Activated naive CD8-positive, alpha-beta T cell treated with anti-CD3 and anti-CD28 coated beads for 36 hours (primary cell): ENCODE measurements at regions not wholly inside any gene's neighbourhood (a gene's known extent, or its start where the extent isn't known, plus 50 kb on each side); places are given as distances from the start of the nearest gene placed in this dataset.

Experiments used
- DNase-seq: peaks from one replicate; pipeline ENCODE4 v3.0.0; 2021
- H3K27ac Mint-ChIP-seq: one replicate; pipeline ENCODE4 v1.8.0; 2022; ENCODE audit warnings: mild to moderate bottlenecking, moderate library complexity, mixed read lengths
- H3K27me3 Mint-ChIP-seq: one replicate; pipeline ENCODE4 v1.8.0; 2022; ENCODE audit warnings: mild to moderate bottlenecking, mixed read lengths
- H3K36me3 Mint-ChIP-seq: one replicate; pipeline ENCODE4 v1.8.0; 2021; ENCODE audit warnings: mild to moderate bottlenecking, mixed read lengths
- H3K4me1 Mint-ChIP-seq: one replicate; pipeline ENCODE4 v1.8.0; 2021; ENCODE audit warnings: mixed read lengths
- H3K4me3 Mint-ChIP-seq: one replicate; pipeline ENCODE4 v1.8.0; 2022; ENCODE audit warnings: mild to moderate bottlenecking, moderate library complexity, mixed read lengths
- H3K9me3 Mint-ChIP-seq: one replicate; pipeline ENCODE4 v1.8.0; 2022; ENCODE audit warnings: mixed read lengths

GRCh38 chr10:69710008-69710888, 80.2 kb downstream of the FAM241B start:
- no peaks in the 10 kb centered on the region for H3K4me1 Mint-ChIP-seq
- H3K27ac Mint-ChIP-seq, result no peak overlapping the region
- H3K4me3 Mint-ChIP-seq, result no peak overlapping the region
- peaks cover 50% of the 10 kb centered on the region for H3K27me3 Mint-ChIP-seq
- peaks cover 3% of the 10 kb centered on the region for H3K9me3 Mint-ChIP-seq
- no peaks in the 10 kb centered on the region for H3K36me3 Mint-ChIP-seq
- DNase-seq, result no peak

DNA sequence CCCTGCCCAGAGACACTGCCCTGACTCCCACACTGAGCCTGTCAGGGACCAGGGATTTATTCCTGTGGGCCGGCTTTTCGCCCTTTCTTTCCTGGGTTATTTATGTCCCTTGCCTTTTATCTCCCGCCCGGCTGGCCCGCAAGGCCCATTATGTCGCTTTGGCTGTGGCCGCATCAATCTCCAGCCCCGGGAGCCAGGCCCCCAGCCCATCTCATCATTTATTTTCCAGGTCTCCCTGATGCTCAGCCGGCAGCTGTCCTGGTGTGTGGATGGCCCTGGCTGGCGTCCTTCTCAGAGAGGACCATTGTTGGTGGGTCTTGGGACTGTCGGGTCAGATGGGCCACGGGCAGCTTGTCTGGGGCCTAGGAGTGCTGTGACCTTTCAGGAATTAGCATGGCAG, 82.3 kb downstream of the FAM241B start:
- no peak for DNase-seq
- Mint-ChIP-seq H3K36me3 (no peaks in the 10 kb centered on the region), H3K4me1 (no peaks in the 10 kb centered on the region), H3K4me3 (no peak overlapping the region), H3K27ac (no peak overlapping the region), H3K27me3 (peaks cover 36% of the 10 kb centered on the region), H3K9me3 (no peaks in the 10 kb centered on the region)

DNA sequence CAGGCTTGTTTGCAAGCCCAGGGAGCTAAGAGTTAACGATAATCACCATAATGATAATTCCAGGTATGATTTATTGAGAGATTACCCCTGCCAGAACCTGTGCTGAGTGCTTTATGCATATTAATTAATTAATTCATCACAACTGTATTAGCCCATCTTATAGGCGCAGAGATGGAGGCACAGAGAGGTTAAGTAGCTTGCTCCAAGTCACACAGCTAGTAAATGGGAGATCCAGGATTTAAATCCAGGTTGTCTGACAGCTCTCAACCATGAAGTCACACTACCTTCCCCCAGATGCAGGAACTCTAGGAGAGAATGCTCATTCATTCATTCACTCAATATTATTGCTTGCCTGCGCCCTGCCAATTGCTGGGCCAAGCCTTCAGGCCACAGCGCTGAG, 84.5 kb downstream of the FAM241B start:
- peaks cover 24% of the 10 kb centered on the region for H3K27me3 Mint-ChIP-seq
- no peak overlapping the region for H3K27ac Mint-ChIP-seq
- H3K4me1 Mint-ChIP-seq, result peaks cover 3% of the 10 kb centered on the region
- no peaks in the 10 kb centered on the region for H3K36me3 Mint-ChIP-seq
- DNase-seq, result no peak
- H3K9me3 Mint-ChIP-seq, result no peaks in the 10 kb centered on the region
- H3K4me3 Mint-ChIP-seq, result no peak overlapping the region

GRCh38 chr10:69715156-69715898, 85.3 kb downstream of the FAM241B start:
- no peaks in the 10 kb centered on the region for H3K36me3 Mint-ChIP-seq
- H3K27me3 Mint-ChIP-seq, result peaks cover 20% of the 10 kb centered on the region
- no peak overlapping the region for H3K27ac Mint-ChIP-seq
- H3K9me3 Mint-ChIP-seq, result no peaks in the 10 kb centered on the region
- DNase-seq, result no peak
- H3K4me1 Mint-ChIP-seq, result peaks cover 3% of the 10 kb centered on the region
- H3K4me3 Mint-ChIP-seq, result no peak overlapping the region

GRCh38 chr10:69715899-69716606, 85.7 kb upstream of the COL13A1 start:
- H3K9me3 Mint-ChIP-seq, result no peaks in the 10 kb centered on the region
- H3K27me3 Mint-ChIP-seq, result peaks cover 14% of the 10 kb centered on the region
- H3K27ac Mint-ChIP-seq, result no peak overlapping the region
- H3K4me3 Mint-ChIP-seq, result no peak overlapping the region
- H3K36me3 Mint-ChIP-seq, result no peaks in the 10 kb centered on the region
- peaks cover 3% of the 10 kb centered on the region for H3K4me1 Mint-ChIP-seq
- no peak for DNase-seq

DNA sequence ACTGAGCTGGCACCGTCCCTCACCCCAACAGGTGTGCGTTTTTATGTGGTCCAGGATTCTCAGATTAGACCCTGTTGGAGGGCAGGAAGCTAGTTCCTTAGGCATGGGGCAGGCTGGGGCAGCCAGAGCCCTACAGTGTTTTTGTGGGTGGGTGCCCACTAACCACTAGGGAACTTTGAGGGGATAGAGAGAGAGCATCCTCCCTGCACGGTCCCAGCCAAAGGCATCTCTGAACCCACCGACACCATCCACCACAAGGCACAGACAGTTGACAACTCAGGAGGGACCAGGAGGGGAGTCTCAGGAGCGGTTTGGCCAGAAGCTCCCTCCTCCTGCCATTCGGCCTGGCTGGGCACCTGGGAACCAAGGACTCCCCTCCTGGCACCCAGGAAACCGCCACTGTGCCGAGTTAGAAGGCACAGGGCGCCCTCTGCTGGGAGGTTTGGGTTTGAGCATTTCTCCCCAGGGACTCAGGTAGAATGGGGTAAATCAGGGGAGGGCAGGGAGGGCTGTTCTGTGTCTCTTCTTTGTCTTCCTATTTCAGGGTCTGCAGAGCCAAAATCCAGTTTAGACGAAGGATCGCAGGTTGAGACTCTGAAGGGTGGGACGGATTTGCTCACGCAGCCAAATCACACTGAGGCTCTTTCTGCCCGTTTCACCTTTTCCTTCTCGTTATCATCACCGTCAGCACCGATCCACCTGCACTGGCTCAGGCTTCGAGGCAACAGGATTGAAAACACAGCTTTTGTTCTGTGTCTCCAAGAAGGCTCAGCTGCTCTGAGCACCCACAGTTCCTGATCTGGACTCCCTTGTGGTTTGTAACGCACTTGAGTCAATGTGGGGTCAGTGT, 84.8 kb upstream of the COL13A1 start:
- DNase-seq, result peak; percentile 50
- Mint-ChIP-seq H3K4me3 (no peak overlapping the region), H3K36me3 (no peaks in the 10 kb centered on the region), H3K4me1 (peaks cover 3% of the 10 kb centered on the region), H3K27me3 (peaks cover 14% of the 10 kb centered on the region), H3K9me3 (no peaks in the 10 kb centered on the region), H3K27ac (no peak overlapping the region)

- no peak overlapping the region for H3K27ac Mint-ChIP-seq
- H3K27me3 Mint-ChIP-seq, result peaks cover 9% of the 10 kb centered on the region
- no peak for DNase-seq
- no peak overlapping the region for H3K4me3 Mint-ChIP-seq
- H3K4me1 Mint-ChIP-seq, result peaks cover 3% of the 10 kb centered on the region
- no peaks in the 10 kb centered on the region for H3K36me3 Mint-ChIP-seq
- H3K9me3 Mint-ChIP-seq, result no peaks in the 10 kb centered on the region
Measured at GRCh38 chr10:69718951-69719350, 82.8 kb upstream of the COL13A1 start.

DNA sequence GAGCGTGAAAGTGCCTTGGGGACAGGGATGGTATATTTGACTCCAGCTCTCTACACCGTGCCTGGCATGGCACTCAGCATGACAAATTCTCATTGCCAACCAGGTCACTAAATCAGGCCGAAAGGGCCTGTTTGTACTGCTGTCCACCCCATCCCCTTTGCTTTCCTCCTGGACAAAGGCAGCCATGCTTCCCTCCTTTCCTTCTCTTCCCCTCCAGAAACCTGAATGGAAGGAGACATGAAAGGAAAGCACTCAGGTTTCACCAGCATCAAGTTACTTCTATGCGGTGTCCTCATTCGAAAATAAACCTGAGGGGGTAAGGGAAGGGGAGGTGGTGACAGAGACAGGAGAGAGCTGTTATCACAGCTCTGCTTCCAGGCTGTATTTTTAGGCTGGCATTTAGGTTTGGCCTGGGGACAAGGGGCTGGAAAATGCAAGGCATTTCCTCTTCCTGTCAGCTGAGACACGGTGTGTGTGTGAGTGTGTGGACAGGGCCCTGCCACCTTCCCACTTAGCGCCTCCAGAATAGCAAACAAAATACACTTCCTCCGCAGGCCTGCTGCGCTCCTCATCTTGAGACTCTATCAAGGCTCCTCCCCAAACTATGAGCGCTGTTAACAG, 79.9 kb upstream of the COL13A1 start:
- H3K4me1 Mint-ChIP-seq, result peaks cover 3% of the 10 kb centered on the region
- H3K4me3 Mint-ChIP-seq, result no peak overlapping the region
- H3K36me3 Mint-ChIP-seq, result no peaks in the 10 kb centered on the region
- peaks cover 14% of the 10 kb centered on the region for H3K27me3 Mint-ChIP-seq
- no peak overlapping the region for H3K27ac Mint-ChIP-seq
- no peak for DNase-seq
- no peaks in the 10 kb centered on the region for H3K9me3 Mint-ChIP-seq

- H3K36me3 Mint-ChIP-seq, result no peaks in the 10 kb centered on the region
- H3K4me3 Mint-ChIP-seq, result no peak overlapping the region
- DNase-seq, result no peak
- H3K9me3 Mint-ChIP-seq, result no peaks in the 10 kb centered on the region
- H3K4me1 Mint-ChIP-seq, result peaks cover 5% of the 10 kb centered on the region
- peaks cover 18% of the 10 kb centered on the region for H3K27me3 Mint-ChIP-seq
- H3K27ac Mint-ChIP-seq, result no peak overlapping the region
Measured at GRCh38 chr10:69723653-69724052, 78.1 kb upstream of the COL13A1 start.

GRCh38 chr10:69726850-69727249, 74.9 kb upstream of the COL13A1 start:
- Mint-ChIP-seq H3K4me3 (no peak overlapping the region), H3K4me1 (peaks cover 3% of the 10 kb centered on the region), H3K9me3 (no peaks in the 10 kb centered on the region), H3K36me3 (no peaks in the 10 kb centered on the region), H3K27ac (no peak overlapping the region), H3K27me3 (peaks cover 20% of the 10 kb centered on the region)
- DNase-seq, result no peak

DNA sequence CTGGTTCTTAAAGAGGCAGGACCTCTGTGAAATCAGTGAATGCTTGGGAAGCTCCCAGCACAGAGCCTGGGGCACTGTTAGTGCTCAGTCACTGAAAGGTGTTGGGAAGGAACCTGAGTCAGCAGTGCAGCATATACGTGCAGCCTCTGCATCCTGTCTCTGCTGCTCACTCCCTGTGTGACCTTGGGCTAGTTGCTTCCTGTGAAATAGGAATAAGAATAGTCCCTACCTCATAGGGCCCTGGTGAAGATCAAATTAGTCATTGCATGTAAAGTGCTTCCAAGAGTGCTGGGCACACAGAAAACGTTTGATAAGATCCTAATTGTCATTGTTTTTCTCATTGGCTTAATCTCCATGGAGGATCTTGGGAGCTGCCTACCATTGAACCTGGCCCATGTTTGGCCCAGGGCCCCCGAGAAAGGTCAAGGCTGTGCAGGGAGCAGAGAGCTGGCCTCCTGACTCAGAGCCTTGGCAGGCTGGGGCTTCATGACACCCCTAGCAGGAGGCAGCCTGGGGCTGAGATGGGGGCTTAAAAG, 73.3 kb upstream of the COL13A1 start:
- no peaks in the 10 kb centered on the region for H3K36me3 Mint-ChIP-seq
- H3K27ac Mint-ChIP-seq, result no peak overlapping the region
- DNase-seq, result no peak

DNA sequence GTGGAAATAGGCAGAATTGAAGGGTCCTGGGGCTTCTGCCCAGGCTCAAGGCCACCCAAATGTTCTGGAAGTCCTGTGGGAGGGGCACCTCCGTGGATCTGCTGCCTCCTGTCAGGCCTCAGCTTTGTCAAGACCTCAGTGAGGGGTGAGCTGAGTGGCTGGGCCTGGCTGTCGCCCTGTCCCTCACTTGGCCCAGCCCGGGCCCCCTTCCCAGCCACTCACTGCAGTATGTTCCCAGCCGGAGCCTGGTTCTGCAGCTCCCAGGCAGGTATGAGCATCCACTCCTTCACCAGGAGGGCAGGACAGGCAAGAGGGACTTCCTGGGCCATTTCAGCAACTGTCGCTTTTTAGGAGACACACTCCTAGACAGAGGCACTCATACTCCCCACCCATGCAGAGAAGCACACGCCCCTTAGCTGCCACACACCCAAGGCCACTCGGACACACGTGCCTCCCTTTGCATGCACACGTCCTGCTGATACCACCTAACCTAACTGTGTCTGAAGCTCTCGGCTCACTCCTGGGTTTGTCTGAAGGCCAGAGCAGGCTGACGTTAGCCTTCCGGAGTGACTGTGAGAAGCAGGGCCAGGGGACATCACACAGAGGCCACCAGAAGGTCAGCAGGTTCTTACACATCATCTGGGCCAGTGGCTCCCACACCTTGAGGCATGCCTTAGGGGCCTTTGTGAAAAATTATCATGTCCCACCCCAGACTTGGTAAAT, 72.2 kb upstream of the COL13A1 start:
- Mint-ChIP-seq H3K4me1 (peaks cover 9% of the 10 kb centered on the region), H3K9me3 (no peaks in the 10 kb centered on the region), H3K27ac (no peak overlapping the region), H3K27me3 (peaks cover 24% of the 10 kb centered on the region), H3K4me3 (no peak overlapping the region), H3K36me3 (no peaks in the 10 kb centered on the region)
- DNase-seq, result no peak

More for the DNA sequence above, 73.3 kb upstream of the COL13A1 start:
- Mint-ChIP-seq H3K4me3 (no peak overlapping the region), H3K4me1 (peaks cover 3% of the 10 kb centered on the region), H3K9me3 (no peaks in the 10 kb centered on the region), H3K27me3 (peaks cover 24% of the 10 kb centered on the region)

- H3K36me3 Mint-ChIP-seq, result no peaks in the 10 kb centered on the region
- no peak overlapping the region for H3K27ac Mint-ChIP-seq
- no peak for DNase-seq
- H3K9me3 Mint-ChIP-seq, result no peaks in the 10 kb centered on the region
- peaks cover 18% of the 10 kb centered on the region for H3K4me1 Mint-ChIP-seq
- peaks cover 24% of the 10 kb centered on the region for H3K27me3 Mint-ChIP-seq
- H3K4me3 Mint-ChIP-seq, result no peak overlapping the region
Measured at GRCh38 chr10:69730251-69731156, 71.2 kb upstream of the COL13A1 start.
